ENCODE measurements at regions not wholly inside any gene's neighbourhood (a gene's known extent, or its start where the extent isn't known, plus 50 kb on each side); places are given as distances from the start of the nearest gene placed in this dataset.
A peak's percentile ranks its signal among the peaks of the same experiment; 100 is the strongest.

GRCh38 chr3:107034142-107034541, 343.1 kb upstream of the CCDC54 start:
- no peak for DNase-seq (ENCODE audit: low spot score)

GRCh38 chr3:107035176-107035575, 342.1 kb upstream of the CCDC54 start:
- no peak for FAIRE-seq
- no peak for DNase-seq (ENCODE audit: low spot score)

More at GRCh38 chr3:107034142-107034541, 343.1 kb upstream of the CCDC54 start:
- FAIRE-seq, result no peak

GRCh38 chr3:107044677-107045076, 332.6 kb upstream of the CCDC54 start:
- no peak for DNase-seq (ENCODE audit: low spot score)
- no peak for FAIRE-seq

GRCh38 chr3:107045791-107046190, 331.4 kb upstream of the CCDC54 start:
- DNase-seq (ENCODE audit: low spot score) (no peak), FAIRE-seq (no peak)

DNA sequence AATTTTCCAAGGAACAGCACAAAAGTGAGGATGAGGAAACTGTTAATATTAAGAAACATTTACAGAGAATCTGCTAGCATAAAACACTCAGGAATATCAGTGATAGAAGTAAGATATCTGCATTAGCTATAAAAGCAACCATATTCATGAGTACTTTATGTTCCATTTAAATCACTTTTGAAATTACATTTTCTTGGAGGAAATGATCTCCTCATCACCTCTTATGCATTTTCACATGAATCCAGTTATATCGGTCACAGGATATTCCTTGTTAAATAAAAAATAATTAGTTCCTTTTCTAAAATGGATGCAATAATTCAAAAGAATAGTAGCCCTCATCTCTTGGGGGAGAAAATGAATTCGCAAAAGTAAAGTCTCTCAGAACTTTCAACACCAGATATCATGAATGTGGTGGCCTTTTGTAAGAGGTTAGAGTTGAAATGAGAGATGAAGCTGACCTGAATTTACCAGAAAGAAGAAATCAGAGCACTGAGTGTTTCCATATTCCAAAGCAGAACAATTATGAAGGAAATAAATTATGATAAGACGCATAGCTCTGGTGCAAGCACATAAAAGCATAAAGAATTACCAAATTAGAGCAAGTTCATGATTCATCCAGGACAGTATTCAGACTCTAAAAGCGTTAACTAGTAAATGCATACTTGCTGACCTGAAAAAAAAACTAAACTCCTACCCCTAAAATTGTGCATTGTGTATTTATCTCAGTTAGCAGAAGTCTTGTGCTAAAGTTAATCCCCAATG, 321.9 kb upstream of the CCDC54 start:
- FAIRE-seq, result no peak
- DNase-seq (ENCODE audit: low spot score), result no peak

GRCh38 chr3:107061466-107061865, 315.8 kb upstream of the CCDC54 start:
- FAIRE-seq (no peak), DNase-seq (ENCODE audit: low spot score) (peak; percentile 10)

DNA sequence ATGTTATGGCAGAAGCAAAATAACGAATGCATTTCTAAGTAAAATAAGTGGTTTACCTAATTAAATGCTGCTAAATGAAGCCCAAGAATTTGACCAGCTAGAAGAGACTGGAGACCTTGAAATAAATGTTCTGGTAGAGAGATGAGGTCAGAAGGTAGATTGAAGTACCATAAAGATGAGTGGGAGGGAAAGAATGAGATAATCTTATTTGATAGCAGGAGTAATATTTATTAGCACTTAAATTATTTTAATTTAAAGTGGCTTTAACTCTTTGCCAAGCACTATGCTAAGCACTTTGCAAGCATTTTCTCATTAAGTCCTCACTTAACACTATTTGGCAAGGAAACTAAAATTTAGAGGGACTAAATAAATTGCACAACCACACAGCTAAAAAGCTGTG, 314.9 kb upstream of the CCDC54 start:
- FAIRE-seq (no peak), DNase-seq (ENCODE audit: low spot score) (no peak)

DNA sequence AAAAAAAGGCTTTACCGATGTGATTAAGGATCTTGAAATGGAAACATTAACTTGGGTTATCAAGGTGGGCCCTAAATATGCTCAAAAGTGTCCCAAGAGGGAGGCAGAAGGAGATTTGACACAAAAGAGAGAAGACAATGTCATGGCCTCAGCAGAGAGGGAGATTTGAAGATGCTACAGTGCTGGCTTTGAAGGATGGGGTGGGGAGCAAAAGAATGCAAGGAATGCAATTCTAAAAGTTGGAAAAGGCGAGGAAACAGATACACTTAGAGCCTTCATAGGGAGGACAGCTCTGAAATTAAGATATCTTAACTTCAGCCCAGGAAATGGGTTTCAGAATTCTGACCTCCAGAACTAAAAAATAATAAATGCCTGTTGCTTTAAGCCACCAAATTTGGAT, 314.5 kb upstream of the CCDC54 start:
- FAIRE-seq, result no peak

DNA sequence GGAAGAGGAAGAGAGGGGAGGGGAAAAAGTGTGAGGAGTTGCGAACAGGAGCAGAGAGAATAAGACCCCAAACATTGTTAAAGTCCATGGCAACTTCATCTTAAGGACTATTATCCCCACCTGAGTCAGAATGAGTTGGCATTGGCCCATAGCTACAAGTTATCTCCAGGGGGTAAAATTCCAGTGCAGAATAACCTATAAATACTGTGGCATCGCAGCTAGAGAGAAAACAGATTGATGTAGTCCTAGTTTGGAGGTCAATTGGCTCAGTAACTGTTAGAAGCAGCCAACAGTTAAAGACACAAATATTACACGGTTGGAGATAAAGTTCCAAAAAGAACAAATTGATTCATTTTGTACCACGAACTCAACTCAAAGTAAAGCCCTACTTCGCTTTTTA, 313.9 kb upstream of the CCDC54 start:
- no peak for FAIRE-seq
- DNase-seq (ENCODE audit: low spot score), result peak; percentile 77

More for the DNA sequence above, 314.5 kb upstream of the CCDC54 start:
- no peak for DNase-seq (ENCODE audit: low spot score)

GRCh38 chr3:107064405-107065060, 312.7 kb upstream of the CCDC54 start:
- FAIRE-seq (peak; percentile 86), DNase-seq (ENCODE audit: low spot score) (peak; percentile 63)

DNA sequence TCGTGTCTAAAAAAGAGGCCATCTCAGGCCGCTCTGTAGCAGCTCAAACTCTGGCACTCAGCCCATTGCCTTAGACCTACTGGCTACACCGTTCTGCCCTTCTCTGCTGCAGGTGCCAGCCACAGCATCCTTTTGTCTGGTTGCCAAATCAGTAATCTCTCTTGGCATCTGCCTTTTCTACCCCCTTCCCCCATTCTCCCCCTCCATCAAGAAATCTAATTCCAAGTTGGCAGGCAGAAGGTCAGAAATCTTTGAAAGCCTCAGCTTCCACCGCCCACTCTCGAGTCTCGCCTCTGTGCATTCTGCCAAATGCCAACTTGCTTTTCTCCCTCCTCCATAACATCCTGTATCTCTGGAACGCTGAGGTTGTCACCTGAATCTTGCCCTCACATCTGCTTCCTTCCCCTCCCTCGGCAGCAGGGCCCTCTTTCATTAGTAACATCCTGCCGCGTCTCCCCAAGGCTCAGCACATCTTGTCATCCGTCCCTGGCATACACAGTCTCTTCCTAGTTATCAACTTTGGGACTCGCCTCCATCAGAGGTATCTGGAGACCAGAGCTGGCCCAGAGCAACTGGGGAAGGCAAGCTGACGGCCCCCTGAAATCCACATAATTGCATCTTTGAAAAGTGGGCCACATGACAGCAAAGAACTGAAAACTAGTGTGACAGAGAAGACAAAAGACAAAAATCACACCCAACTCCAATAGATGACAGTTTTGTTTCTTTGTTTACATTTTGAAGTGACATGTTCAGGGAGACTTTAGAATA, 312.0 kb upstream of the CCDC54 start:
- FAIRE-seq (no peak), DNase-seq (ENCODE audit: low spot score) (no peak)

- DNase-seq (ENCODE audit: low spot score) (no peak), FAIRE-seq (no peak)
Measured at GRCh38 chr3:107067421-107067820, 309.8 kb upstream of the CCDC54 start.

DNA sequence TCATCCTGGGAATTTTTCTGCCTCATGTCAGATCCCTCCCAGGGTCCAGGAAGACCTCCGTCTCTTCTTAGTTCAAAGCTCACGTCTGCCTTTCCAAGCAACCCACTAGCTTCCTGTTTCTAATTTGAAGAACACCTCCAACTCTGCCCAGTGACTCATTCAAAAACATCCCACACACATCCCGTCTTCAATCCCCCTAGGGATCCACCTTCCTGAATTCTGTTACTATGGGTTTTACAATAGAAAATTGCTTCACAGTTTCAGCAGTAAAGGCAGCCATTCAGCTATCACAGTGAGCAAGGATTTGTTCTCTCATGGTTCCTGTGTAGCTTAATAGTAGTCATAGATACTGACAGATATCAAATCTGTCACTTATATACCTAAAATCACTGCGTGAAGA, 308.3 kb upstream of the CCDC54 start:
- FAIRE-seq (no peak), DNase-seq (ENCODE audit: low spot score) (peak; percentile 45)

GRCh38 chr3:107076946-107077345, 300.3 kb upstream of the CCDC54 start:
- no peak for DNase-seq (ENCODE audit: low spot score)
- no peak for FAIRE-seq

DNA sequence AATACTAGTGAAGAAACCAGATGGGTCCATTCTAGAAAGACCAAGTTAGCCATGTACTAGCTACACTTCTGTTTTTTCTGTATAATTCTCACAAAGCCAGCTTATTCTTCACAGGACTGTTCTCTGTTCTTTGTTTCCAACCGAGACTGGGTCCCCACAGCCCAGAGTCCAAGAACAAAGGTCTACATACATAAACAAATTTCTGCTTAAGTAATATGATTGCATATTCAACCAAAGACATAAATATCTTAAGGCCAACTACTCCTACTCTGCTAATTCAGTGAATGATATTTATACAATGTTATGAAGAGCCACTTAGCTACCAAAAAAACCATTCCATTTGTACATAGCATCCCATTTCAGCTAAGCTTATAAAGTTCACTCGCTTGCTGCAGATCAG, 299.8 kb upstream of the CCDC54 start:
- DNase-seq (ENCODE audit: low spot score) (no peak), FAIRE-seq (no peak)

DNA sequence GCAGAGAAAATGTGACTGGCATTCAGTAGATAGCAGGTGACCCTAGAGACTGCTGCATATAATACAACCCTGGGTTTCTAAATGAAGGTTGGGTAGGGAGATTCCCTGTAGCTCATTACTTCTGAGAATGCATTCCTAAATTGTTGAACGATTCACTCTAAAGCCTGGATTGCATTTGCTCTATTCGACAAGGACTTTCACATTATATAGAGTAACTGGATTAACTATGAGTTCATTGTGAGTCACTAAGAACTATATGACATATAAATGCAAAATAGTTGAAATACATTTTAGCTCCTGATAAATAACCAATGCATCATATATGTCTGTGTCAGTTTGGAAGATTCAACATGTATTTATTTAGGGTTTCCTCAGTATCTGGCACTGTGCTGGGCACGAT, 294.7 kb upstream of the CCDC54 start:
- no peak for DNase-seq (ENCODE audit: low spot score)
- no peak for FAIRE-seq

DNA sequence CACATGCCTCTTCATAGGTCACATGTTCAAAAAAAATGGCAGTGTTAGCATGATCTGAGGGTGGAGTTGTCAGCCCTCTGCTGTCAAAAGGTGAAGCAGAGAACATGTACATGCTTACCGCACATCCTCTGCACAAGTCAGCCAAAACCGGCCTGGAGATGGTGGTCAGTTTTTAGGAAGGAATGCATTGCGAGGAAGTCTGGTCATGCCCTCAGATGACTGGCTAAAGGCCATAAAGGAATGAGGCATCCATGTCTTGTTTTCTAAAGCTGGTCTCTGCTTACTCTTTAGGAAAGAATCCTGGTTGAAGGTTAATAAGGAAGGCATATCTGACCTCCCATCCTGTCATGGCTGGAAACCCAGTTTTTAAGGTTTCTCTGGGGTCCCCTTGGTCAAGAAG, 292.0 kb upstream of the CCDC54 start:
- FAIRE-seq (no peak), DNase-seq (ENCODE audit: low spot score) (no peak)

GRCh38 chr3:107092121-107092520, 285.1 kb upstream of the CCDC54 start:
- DNase-seq (ENCODE audit: low spot score), result no peak
- FAIRE-seq, result no peak

GRCh38 chr3:107098864-107099263, 278.4 kb upstream of the CCDC54 start:
- FAIRE-seq, result no peak

DNA sequence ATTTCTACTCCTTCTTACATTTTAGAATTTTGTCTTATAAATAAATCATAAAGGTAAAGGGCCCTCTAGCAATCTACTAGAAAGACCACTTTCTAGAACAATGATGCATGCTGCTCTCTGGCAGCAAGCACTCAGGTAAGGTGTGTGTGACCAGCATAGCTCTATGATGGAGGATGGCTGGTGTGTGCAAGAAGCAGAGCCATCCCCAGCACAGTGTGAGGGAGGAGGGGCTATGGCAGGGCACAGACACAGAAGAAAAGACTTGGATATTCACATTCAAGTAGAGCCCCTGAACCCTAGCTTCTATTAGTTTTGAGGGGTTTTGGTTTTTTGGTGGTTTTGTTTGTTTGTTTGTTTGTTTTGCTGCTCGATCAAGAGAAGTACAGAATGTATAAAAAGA, 277.1 kb upstream of the CCDC54 start:
- FAIRE-seq, result no peak
- no peak for DNase-seq (ENCODE audit: low spot score)

More at GRCh38 chr3:107098864-107099263, 278.4 kb upstream of the CCDC54 start:
- no peak for DNase-seq (ENCODE audit: low spot score)

- FAIRE-seq, result no peak
Measured at GRCh38 chr3:107100573-107100972, 276.7 kb upstream of the CCDC54 start.

GRCh38 chr3:107103786-107104185, 273.5 kb upstream of the CCDC54 start:
- DNase-seq (ENCODE audit: low spot score) (no peak), FAIRE-seq (no peak)

More at GRCh38 chr3:107100573-107100972, 276.7 kb upstream of the CCDC54 start:
- DNase-seq (ENCODE audit: low spot score), result no peak
